NCI-H2196 treated with DMSO at 0.1 percent for 48 hours (cell line): ENCODE measurements at regions not wholly inside any gene's neighbourhood (a gene's known extent, or its start where the extent isn't known, plus 50 kb on each side); places are given as distances from the start of the nearest gene placed in this dataset.
"Not testable (repeated sequence)": the region's sequence is repeated elsewhere in the genome, so short reads cannot be mapped to it uniquely, and the experiment has no call there.

Source experiments
- DNase-seq: peaks from one replicate; lab custom pipeline; 2025; ENCODE audit not compliant: unreplicated experiment; lab: John Stamatoyannopoulos, UW

DNA sequence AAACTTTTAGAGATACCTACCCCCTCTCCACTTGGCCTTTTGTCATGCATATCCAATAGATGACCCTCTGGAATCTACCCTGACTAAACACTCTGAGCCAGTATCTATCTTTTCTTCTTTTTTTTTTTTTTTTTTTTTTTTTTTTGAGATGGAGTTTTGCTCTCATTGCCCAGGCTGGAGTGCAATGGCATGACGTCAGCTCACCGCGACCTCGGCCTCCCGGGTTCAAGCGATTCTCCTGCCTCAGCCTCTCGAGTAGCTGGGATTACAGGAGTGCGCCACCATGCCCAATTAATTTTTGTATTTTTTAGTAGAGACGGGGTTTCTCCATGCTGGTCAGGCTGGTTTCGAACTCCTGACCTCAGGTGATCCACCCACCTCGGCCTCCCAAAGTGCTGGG lies 50.8 kb upstream of the GRIN2B start:
- not testable (repeated sequence) for DNase-seq

DNA sequence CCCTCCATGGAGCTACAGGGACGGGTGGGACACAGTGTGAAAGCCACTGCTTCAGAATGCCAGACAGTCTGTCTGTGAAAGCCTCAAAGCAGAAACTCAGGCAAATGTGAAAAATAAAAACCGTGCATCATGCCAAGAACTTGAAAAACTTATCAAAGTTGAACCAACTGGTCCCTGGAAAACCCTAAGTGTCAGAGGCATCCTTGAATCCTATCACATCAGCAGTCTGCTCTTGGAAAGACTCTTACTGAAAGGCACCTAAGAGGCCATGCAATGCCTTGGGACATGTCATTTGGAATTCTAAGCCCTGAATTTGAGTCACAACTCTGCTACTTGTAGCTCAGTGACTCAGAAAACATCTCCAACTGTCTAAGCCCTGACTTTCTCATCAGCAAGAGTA lies 62.4 kb upstream of the GRIN2B start:
- no peak for DNase-seq

DNA sequence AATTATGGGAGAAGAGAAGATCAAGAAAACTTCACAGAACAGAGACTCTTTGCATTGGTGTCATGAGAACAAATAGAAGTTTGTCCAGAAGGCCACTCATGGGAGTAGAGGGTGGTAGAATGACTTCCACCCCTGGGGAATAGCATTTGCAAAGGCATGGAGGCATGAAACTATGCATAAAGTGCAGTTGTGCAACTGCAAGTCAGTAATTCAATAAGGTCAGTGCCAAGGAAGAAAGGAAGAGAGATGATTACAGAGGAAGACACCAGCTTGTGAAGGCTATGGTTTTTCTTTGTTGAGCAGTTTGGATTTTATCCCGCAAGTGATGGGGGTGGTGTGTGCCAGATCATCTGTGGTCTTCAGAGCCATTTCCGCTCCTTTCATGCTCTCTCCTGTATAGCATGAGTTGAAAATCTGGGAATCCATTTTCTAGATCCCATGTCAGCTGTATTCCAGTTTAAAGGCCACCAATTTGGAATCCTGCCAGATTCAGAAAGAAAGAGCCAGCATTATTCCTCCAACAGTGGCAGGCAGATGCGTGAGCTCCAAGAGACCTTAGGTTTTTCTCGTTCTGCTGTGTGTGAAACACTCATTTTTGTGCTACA lies 67.6 kb upstream of the GRIN2B start:
- DNase-seq = no peak

DNA sequence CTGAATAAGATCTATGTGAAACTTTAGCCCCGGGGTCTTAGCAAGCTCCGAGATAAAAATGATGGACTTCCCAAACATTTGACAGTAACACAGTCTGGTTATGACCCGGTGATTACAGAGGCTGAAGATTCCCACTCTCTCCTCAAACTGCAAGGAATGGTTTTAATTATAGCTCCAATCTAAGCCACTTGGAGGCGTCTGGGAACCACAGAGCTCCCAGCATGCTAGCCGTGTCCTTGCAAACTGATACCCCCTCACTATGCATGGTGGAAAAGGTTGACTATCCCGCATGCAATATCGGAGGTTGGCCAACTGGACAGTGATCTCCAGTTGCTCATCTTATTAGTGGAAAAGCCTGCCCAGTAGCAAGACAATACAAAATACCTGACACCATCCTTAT lies 76.5 kb upstream of the GRIN2B start:
- no peak for DNase-seq

DNA sequence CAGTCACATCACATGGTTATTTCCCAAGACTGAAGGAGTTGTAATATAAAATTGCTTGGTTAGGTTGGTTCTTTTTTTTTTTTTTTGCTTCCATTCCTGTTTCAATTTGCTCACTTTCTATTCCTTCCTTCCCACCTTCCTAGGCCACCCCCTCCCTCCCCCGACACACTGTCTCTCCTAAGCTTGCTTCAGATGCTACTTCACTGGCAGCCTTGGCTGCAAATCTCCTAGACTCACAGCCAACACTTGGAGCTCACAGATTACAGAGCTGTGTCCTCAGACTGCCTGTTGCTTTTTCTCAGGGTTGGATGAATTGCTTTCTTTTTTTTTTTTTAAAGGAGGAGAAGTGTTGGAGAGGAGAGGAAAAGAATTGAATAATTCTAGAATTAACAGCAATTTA lies 77.3 kb upstream of the GRIN2B start:
- DNase-seq = no peak

DNA sequence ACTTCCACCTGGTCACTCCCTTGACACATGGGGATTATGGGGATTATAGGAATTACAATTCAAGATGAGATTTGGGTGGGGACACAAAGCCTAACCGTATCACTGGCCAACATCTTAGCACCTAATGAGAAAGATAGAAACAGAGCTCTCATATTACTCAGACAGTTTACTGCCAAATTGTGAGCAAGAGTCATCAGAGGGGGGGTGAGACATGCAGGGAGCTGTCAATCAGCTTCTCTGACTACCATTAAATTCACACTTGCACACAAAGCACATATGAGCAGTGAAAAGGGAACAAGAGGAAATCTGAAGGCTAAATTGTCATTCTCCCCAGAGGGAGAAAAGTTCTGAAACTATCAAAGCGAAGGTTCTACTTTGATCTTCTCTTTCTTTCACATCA lies 78.1 kb upstream of the GRIN2B start:
- DNase-seq = no peak

DNA sequence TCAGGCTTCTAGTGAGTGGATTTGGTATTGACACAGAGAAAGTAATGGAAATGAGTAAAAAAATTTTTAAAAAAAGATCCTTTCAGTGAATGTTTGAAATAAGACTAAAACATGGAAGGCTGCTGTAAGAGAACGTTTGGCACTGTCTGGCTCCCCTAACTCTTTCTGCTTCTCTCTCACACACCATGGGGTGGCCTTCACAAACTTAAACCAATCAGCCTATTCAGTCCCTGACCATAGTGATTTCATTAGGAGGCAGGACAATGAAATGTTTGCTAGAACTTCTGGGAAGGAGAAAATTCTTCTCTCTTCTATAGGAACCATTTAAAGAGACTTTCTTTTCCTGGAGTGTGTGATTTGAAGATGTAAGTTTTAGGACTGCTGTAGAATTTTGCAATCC lies 84.2 kb upstream of the GRIN2B start:
- DNase-seq = no peak

DNA sequence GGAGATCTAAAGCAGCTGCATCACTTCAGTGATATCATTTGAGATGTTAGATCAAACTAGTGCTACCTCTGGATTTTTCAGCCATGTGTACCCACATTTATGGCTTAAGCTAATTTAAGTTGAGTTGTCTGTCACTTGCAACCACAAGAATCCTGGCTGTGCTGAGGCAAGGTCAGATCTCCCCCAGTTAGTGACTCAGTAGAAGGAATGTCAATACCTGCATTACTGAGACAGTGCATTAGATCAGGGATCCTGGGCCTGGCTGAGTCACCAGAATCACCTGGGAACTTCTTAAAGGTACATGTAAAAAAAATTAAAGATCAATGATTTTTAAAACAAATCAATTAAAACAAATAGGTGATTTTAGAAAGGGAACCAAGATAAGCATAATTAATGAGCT lies 84.6 kb upstream of the GRIN2B start:
- DNase-seq = no peak

DNA sequence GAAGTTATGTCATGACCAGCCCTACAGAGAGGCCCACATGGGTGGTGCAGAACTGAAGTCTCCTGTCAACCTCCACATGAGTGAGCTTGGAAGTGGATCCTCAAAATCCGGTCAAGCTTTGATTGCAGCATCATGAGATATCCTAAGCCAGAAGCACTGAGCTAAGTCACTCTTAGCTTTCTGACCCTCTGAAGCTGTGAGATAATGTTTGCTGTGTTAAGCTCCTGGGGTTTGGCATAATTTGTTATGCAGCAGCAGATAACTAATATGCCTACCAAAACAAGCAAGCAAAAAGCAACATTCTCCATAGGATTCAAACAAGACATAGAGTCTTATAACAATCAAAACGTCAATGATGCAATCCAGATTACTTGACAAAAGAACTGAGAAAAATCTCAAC lies 87.6 kb upstream of the GRIN2B start:
- no peak for DNase-seq

DNA sequence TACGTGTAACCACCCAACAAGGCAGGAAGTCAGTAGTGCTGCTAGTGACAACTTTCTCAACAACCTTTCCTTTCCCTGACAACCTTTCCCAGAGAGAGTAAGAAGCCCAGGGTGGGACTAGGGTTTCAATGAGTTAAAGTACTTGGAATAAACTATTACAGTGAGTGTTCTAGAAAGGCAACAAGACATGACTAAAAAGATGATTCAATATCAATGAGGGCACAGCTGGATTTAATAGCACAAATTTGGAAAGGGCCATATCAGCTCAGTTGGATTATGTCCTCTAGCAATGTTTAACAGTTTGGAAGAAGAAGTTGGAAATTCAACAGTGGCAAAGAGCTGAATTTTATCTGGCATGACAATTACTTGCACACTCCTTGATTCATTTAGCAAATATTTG lies 90.4 kb upstream of the GRIN2B start:
- no peak for DNase-seq

DNA sequence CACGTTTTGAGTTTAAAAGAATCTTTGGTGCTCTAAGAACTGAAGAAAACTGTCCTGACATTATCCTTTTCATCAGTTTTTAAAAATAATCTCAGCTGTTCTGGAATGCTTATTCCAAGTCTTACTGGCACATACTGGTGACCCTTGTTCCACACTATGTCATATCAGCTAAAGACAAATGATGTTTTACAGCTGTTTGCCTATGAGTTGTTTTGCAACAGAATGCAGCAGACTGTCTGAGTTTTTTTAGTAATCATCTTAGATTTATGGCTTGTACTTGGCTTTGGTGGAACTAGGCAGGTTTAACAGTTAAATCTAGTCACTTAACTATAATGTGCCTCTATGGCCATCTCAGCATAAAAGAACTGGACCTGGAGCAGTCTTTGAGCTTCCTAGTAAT lies 91.6 kb upstream of the GRIN2B start:
- no peak for DNase-seq

DNA sequence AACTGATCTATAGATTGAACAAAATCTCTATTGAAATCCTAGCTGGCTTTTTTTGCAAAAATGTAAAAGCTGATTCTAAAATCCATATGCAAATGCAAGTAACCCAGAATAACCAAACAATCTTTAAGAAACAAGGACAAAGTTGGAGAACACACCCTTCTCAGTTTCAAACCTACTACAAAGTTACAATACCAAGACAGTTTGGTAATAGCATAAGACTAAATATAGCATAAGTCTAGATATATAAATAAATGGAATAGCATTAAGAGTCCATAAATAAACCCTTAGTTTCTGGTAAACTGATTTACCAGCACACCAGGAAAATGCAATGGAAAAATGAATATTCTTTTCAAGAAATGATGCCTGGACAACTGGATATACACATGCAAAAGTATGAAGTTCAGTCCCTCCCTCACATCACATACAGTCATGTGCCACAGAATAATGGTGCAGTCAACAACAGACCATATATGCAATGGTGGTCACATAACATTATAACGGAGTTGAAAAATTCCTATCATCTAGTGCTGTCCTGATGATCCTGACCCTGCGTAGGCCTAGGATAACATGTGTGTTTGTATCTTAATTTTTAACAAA lies 94.5 kb upstream of the GRIN2B start:
- DNase-seq = no peak

DNA sequence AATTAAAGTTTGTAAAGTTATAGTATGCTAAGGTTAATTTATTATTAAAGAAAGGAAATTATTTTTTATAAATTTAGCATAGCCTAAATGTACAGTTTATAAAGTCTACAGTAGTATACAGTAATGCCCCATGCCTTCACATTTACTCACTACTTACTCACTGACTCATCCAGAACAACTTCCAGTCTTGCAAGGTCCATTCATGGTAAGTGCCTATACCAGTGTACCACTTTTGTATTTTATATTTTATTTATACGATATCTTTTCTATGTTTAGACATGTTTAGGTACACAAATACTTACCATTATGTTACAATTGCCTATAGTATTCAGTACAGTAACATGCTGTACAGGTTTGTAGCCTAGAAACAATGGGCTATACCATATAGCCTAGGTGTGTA lies 95.1 kb upstream of the GRIN2B start:
- no peak for DNase-seq

DNA sequence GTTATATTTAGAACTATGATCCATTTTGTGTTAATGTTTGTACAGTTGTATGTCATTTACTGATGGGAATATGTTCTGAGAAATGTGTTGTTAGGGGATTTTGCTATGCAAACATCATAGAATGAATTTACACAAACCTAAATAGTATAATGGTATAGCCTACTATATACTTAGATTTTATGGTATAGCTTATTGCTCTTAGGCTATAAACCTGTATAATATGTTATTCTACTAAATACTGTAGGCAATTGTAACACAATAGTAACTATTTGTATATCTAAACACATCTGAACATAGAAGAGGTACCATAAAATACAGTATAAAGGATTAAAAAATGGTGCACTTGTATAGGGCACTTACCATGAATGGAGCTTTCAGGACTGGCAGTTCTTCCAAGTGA lies 105.4 kb upstream of the GRIN2B start:
- no peak for DNase-seq

DNA sequence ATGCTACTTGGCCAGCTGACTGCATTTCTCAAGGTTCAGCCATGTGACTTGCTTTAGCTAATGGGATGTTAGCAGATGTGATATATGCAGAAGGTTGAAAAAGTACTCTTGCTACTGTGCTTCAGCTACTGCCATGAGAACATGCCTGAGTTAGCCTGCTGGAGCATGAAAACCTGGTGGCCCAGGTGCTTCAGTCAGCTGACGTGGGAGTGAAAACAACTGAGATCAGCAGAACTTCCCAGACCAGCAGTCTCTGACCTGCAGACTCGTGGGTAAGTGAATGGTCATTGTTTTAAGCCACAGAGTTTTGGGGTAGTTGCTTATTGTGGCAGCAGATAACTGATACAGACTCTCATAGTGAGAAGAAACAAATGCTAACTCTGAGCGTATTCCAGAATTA lies 118.6 kb upstream of the GRIN2B start:
- DNase-seq = no peak

DNA sequence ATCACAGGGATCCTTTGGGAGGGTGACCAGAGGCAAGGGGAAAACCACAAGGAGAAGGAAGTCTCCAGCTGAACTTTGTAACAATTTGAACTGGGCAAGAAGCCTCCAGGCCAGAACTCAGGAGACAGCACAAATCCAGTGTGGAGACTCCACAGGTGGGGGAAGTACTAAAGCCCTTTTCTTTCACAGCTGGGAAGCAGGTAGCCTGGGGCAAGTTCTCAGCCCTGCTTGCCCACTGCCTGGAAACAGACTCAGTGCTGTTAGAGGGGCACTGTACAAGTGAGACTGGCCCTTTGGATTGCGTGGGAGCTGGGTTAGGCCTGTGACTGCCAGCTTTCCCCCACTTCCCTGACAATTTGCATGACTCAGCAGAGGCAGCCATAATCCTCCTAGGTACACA lies 120.2 kb upstream of the GRIN2B start:
- DNase-seq = not testable (repeated sequence)

DNA sequence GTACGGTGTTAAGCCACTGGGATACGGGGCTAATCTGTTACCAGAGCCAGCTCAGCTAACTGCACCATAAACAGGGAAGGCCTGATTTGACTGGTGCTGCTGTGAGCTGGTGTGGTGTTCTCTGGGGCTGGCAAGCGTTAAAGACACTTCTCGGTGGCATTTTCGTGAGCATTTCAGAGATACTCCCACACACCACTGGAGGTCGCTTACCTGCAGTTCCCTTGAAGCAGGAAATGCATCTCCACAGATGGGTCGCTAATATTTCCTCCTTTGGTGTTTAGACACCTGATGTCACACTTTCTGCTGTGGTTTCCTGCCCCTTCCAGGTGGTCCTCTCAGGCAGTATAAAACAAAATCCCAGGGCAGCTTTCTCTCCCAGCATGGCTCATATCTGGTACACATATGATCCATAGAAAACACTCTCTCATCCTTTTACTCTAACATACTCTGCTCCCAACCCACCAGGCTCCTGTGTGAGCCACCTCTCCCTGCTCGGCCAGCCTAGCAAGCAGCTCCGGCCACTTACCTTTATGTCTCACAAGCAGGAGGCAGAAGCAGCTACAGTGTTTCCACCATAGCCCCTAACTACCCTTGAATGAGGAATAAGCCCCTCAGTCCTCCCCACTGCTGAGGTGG lies 129.9 kb upstream of the GRIN2B start:
- DNase-seq = no peak

DNA sequence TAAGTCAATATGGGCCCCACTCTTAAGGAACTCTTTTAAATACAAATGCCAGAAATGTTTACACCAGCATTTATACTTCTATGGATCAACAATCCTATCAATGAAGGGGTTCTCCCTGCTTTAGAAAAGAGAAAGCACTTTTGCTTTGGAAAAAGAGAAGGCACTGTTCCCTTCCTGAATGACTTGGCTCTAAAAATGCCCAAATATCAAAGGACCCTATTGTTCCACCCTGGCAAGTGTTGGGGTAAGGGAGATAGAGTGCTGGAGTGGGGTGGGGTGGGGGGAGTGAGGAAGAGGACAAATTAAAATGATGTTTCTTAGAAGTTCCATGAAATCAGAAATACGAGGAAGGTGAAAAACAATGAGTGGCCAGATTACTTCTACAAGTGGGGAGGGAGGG lies 131.6 kb upstream of the GRIN2B start:
- no peak for DNase-seq

DNA sequence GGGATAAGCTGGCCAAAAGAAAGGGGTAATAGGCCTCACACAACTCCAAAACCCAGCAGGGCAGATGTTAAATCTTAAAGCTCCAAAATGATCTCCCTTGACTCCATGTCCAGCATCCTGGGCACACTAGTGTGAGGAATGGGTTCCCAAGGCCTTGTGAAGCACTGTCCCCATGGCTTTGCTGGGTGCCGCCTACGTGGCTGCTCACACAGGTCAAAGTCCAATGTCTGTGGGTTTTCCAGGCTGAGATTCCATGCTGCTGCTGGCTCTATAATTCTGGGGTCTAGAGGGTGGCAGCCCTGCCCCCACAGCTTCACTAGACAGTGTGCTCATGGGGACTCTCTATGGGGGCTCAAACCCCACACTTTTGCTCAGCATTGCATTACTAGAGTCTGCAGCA lies 145.3 kb upstream of the GRIN2B start:
- DNase-seq = no peak

DNA sequence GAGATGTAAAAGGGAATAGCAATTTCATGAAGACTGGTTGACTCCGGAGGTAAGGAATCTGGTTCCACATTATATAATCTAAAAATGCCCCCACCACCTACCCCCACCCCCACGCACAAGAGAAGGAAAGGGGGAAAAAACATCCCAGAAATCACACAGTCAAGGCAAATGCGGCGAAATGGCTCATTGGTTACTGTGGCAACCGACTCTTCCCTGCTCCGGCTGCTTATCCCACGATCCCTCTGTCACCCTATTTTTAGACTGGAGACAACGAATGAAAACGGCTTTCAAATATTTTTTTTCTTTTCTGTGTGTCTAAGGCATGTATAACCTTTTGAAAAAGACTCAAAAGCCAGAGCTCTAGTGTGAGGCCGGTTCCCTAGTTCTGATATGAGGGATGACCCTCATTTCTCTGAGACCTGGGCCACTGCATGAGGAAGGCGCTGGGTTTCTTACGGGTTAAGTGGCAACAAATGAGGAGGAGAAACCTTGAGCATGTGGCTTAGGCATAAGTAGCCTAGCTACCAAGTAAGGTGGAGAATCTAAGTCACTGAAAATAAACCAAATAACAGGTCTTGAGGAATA lies 148.3 kb upstream of the GRIN2B start:
- no peak for DNase-seq

DNA sequence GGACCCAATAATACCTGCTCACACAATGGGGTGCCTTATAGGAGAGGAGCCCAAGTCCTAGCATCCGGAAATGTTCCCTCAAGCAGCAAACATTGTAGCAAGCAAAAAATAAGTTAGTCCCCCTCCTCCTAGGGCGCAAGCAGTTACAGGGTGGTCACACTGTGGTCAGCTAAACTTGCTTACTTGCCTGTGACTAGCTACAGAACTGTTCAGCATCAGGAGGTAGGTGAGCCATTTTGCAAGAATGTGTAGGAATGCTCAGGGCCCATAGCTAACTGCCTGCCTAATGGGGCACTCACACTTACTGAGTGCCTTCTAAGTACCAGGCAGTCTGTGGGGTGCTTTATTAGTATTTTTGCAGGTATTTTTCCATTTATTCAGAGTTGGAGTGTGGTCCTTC lies 154.6 kb upstream of the GRIN2B start:
- no peak for DNase-seq

DNA sequence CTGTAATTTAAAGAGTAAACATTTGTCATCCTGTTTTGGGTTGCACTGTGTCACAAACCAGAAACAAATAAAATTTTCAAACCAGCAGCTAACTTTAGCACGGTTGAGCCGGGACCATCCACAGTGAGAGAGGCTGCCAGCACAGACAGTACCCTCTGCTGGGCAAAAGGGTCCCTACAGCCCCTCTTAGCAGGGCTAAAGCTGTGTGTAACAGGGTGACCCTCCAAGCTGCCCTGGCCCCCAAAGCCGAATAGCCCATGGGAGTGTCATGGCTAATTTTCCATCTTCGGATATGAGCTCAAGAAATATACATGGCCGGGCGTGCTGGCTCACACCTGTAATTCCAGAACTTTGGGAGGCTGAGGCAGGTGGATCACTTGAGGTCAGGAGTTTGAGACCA lies 157.1 kb upstream of the GRIN2B start:
- no peak for DNase-seq
